GM19238 (cell line): ENCODE measurements at regions not wholly inside any gene's neighbourhood (a gene's known extent, or its start where the extent isn't known, plus 50 kb on each side); places are given as distances from the start of the nearest gene placed in this dataset.

ENCODE experiments used
- DNase-seq: peaks from one replicate; pipeline ENCODE4 v3.0.0; 2011; ENCODE audit warnings: low spot score; ENCODE audit not compliant: insufficient read length

GRCh38 chr6:11633741-11634509 is 96.4 kb downstream of the TMEM170B start:
- no peak for DNase-seq

- DNase-seq: no peak
These were observed 97.4 kb downstream of the TMEM170B start for GRCh38 chr6:11634948-11635347.

DNA sequence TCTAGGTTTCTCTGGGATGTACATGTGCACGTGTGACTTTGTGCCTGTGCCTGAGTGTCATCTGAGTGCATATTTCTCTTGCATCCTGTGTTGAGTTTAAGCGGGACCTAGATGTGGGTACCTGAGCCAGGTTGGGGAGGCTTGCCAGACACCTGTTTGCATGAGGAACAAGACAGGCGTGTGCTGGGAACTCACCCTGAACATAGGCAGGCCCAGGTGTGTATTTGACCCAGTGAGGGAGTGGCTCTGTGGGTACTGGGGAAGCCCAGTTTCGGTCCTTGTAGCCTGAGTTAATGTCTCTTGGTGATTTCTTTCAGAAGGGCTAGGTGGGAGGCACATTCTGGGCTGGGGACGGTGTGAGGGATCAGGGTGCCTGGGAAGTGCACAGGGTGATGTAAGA is 98.6 kb downstream of the TMEM170B start:
- no peak for DNase-seq

DNA sequence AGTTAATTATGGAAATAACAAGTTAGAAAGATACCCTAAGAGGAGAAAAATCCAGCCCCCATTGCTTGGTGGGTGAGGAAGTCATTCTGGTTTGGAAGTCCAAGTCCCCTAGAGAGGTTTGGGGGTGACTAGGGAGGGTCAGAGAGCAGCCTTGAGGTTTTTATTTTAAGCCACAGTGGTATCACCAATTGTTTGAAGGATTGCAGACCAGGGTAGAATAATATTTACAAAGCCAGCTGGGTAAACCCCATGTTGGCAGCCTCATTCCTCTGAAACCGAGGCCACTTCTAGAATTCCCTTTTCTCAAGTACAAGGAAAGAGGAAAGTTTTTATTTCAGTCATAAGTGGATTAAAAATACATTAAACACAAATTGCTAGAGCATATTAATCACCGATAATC is 99.7 kb downstream of the TMEM170B start:
- DNase-seq: no peak

DNA sequence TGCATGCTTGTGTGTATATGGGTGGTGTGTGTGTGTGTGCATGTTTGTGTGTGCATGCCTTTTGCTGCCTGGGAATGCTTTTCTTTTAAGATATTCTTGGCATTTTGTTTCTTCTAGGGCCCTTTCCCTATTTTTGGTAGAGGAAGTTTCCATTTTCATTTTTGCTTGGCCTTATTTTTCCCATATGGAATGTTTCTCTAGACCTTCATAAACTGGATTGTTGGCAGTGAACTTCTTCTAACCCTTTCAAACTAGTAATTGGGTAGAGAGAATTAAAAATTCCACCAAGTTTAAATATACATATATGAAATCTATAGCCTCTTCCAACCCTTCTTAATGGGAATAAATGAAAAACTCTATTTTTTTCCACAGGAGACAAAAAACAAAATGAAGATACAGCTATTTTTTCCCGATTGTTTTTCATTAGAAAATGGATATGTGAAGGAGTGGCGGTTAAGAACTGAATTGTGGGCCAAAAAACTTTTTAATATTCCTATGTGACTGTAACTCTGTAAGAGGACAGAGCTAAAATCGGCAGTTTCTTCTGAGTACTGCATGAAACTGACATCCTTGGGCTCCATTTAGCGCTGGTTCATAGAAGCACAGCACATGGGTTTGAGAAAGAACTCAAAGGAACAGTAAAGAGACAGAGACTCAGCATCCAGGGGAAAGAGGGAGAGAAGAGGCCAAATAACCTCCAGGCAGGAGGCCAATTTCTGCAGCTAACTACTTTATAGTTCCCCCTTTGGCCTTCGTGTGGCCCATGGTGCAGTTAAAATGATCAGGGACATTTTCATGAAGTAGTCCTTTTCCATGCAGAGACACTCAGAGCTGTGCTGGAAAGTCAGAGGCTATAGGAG is 102.1 kb downstream of the TMEM170B start:
- DNase-seq: no peak

DNA sequence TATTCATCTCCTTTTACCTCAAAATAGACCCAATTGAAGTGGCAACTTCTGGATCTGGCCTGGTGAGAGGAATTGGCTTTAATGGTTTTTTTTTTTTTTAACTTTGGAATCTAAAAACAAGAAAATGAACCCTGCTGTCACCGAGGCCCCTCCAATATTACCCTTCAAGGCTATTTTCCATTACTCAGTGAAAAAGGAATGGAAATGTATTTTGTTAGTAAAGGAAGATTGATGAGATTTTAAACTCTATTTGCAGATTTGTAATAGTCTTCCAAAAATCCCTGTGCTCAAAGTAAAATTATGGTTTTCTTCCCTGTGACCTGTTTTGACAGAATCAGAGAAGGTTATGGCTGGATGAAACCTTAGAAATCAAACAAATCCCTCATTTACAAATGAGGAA is 102.9 kb downstream of the TMEM170B start:
- DNase-seq: no peak

DNA sequence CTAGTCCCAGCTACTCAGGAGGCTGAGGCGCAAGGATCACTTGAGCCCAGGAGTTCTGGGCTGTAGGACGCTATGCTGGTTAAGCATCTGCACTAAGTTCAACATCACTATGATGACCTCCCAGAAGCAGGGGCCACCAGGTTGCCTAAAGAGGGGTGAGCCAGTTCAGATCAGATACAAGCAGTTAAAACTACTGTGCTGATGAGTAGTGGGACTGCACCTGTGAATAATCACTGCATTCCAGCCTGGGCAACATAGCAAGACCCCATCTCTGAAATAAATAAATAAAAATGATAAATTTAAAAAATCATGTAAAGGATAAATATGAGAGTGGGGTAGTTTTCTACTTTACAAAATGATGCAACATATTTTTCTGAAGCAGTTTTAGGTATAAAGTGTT is 106.5 kb downstream of the TMEM170B start:
- DNase-seq: no peak

DNA sequence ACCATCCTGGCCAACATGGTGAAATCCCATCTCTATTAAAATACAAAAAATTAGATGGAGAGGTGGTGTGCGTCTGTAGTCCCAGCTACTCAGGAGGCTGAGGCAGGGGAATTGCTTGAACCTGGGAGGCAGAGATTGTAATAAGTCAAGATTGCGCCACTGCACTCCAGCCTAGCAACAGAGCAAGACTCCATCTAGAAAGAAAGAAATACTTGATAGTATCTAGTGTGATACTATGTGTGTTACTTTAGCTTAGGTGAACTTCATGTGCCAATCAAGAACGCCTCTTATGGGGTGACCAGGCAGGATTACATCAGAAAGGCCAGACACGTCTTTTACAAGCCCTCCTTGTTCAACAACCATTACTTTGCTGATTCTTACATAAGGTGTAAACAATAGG is 107.1 kb downstream of the TMEM170B start:
- no peak for DNase-seq

GRCh38 chr6:11645016-11645415 is 107.5 kb downstream of the TMEM170B start:
- no peak for DNase-seq

DNA sequence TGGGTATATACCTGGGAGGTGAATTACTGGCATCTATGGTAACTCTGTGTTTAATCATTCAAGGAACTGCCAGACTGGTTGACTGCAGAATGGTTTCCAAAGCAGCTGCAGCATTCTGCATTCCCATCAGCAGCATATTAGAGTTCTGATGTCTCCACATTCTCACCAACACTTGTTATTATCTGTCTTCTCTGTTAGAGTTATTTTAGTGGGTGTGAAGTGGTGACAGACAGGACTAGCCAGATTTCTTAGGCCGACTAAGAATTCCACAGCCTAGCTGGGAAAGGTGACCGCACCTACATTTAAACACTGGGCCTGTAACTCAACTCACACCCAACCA is 110.9 kb downstream of the TMEM170B start:
- DNase-seq: no peak

- no peak for DNase-seq
These were observed 111.3 kb downstream of the TMEM170B start for GRCh38 chr6:11648889-11649288.

DNA sequence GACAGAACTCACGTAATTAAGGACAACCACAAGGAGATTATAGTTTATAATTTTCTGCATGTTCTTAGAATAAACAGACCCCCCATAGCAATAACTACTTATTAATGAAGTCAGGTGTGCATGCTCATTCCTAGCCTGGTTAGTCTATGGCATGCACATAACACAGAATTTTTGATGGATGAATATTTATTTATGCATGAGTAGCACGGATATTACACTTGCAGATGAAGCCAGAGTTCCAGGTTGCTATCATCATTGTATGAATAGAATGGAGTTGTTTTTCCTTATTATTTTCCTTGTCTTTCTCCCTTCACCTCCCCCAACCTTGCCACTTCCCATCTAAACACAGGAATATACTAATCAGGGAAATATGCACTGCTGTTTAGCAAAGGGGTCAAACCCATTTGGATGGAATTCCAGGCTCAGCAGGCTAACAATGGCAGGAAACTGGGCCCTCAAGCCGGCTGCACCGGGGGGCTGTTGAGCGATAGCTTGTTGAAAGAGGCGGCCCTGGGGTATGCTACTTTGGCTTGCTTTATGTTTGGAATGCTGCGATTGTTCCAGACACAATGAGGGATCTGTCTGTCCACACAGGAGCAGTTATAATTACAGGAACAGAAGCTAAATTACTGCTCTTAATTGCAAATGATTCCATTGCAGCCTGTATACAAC is 112.6 kb downstream of the TMEM170B start:
- DNase-seq: no peak

- DNase-seq: no peak
These were observed 113.2 kb downstream of the TMEM170B start for GRCh38 chr6:11650711-11651110.

DNA sequence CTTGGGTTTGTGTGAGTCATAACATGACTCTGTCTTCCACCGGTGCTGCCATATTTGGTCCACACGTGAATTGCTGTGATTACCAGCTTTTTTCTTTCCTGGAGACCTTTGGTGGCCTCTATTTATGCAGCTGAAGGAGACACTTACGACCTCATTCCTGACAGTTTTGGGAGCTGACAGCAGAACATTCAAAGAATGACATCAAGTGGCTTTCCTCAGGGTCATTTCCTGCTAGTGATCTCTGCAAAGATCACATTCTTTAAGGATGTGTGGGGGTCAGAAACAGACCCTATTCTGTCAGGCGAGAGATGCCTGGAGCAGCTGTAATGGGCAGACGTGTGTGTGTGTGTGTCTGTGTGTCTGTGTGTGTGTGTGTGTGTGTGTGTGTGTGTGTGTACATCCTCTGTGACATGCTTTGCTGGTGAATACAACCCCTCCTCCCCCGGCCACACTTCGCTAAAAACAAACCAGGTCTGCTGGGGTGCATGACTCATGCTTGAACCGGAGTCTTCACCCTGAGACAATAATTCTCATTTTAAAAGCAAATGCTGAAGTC is 115.6 kb downstream of the TMEM170B start:
- peak; percentile 17 for DNase-seq

DNA sequence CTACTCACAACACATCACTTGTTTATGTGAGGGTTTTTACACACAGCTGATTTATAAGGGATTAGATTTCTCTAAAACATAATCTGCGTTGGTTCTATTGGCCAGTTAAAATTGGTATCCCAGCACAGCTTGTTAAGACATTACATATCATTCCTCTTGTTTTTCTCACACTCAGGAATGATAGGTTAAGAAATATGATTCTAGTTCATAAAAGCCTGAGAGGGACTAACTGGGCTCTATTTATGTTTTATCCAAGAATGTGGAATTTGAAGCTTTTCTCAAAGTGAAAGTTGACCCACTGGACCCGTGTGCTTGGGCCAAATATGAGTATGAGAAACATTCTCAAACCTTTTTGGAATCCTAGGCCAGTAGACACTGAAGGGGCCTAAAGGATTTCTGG is 117.3 kb downstream of the TMEM170B start:
- no peak for DNase-seq

DNA sequence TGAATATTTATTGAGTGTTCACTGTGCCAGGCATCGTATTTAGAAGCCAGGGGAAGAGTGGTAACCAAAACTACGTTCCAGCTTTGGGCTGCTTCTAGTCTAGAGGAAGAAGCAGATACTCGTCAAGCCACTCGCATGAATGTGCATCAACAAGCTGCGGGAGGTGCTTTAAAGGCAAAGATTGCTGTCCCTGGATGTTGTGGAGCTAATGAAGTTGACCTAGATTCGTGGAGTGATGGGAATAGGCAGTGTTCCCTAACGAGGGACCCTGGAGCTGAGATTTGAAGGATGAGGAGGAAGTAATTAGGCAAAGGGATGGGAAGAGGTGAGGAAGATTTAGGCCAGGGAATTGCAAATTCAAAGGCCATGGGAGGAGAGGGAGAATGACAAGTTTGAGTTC is 118.9 kb downstream of the TMEM170B start:
- DNase-seq: no peak

DNA sequence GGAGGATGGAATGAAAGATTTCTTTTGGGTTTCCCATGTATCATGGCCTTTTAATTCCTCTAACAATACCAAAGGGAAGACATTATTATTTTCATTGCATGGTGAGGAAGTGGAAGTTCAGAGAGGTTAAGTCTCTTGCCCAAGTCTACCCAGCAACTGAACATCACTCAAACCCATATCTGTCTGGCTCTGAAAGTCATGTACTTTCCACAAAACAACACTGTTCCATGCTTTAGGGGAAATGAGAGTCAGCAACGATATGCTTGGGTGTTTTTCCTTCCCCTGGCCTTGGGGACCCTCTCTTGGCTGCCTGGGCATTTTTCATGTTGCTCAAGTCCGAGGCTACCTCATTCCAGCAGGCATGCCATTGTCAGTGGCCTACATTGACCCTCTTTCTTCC is 118.8 kb downstream of the ADTRP start:
- no peak for DNase-seq

DNA sequence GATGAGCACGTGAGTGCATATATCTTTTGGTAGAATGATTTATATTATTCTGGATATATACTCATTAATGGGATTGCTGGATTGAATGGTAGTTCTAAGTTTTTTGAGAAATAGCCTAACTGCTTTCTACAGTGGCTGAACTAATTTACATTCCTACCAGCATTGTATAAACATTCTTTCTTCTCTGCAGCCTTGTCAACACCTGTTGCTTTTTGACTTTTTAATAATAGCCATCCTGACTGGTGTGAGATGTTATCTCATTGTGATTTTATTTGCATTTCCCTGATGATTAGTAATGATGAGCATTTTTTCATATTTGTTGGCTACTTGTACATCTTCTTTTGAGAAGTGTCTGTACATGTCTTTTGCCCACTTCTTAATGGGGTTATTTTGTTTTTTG is 116.3 kb downstream of the ADTRP start:
- no peak for DNase-seq

DNA sequence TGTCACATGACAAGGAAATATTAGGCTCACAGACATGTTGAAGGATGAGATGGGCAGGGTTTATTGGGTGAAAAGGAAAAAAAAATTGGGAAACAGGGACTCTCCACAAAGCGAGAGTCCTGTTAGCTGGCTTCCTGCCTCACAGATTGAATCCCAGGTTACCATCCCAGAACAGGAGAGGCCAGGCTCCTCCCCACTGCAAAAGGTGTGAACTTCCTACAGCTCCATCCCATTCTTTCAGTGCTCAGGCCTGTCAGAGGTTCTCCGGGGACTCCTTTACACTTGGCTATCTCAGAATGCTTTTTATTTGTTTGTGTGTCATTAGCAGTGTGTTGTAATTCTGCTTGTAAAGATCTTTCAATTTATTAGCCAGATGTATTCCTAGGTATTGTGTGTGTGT is 115.1 kb downstream of the ADTRP start:
- DNase-seq: no peak
